Neuronal stem cell (in vitro differentiated cells): ENCODE measurements at regions not wholly inside any gene's neighbourhood (a gene's known extent, or its start where the extent isn't known, plus 50 kb on each side); places are given as distances from the start of the nearest gene placed in this dataset.

Experiments used
- DNase-seq: peaks from one replicate; pipeline ENCODE4 v3.0.0-alpha.2; 2013; ENCODE audit warnings: low spot score
- H2AFZ ChIP-seq: one replicate; pipeline ENCODE4 v1.6.1; 2013; ENCODE audit warnings: mild to moderate bottlenecking, low read length, inconsistent platforms
- H2AK5ac ChIP-seq: 2 replicates; pipeline ENCODE4 v1.6.1; 2013; ENCODE audit warnings: low read depth, mild to moderate bottlenecking, inconsistent platforms, low read length, moderate library complexity, mixed read lengths
- H2BK120ac ChIP-seq: 2 replicates; pipeline ENCODE4 v1.6.1; 2013; ENCODE audit warnings: low read depth, mild to moderate bottlenecking, inconsistent platforms, low read length, moderate library complexity, mixed read lengths
- H2BK12ac ChIP-seq: one replicate; pipeline ENCODE4 v1.6.1; 2013; ENCODE audit warnings: low read length, inconsistent platforms
- H2BK15ac ChIP-seq: 2 replicates; pipeline ENCODE4 v1.6.1; 2013; ENCODE audit warnings: mild to moderate bottlenecking, low read length, inconsistent platforms, mixed read lengths
- H2BK5ac ChIP-seq: one replicate; pipeline ENCODE4 v1.6.1; 2013; ENCODE audit warnings: inconsistent platforms, mild to moderate bottlenecking, low read length, moderate library complexity
- H3K14ac ChIP-seq: one replicate; pipeline ENCODE4 v1.6.1; 2013; ENCODE audit warnings: low read length, inconsistent platforms
- H3K18ac ChIP-seq: 2 replicates; pipeline ENCODE4 v1.6.1; 2013; ENCODE audit warnings: low read length, inconsistent platforms
- H3K23ac ChIP-seq: 2 replicates; pipeline ENCODE4 v1.6.1; 2013; ENCODE audit warnings: low read depth, mild to moderate bottlenecking, mixed read lengths, low read length, inconsistent platforms; ENCODE audit not compliant: poor library complexity
- H3K27ac ChIP-seq: replicated peaks from 3 replicates; pipeline ENCODE4 v1.5.1; 2013; ENCODE audit warnings: low read length, inconsistent platforms
- H3K27me3 ChIP-seq, 3 experiments: 2 replicates each; pipeline ENCODE4 v1.6.1; 2013; ENCODE audit warnings: low read length in 3 of 3, mild to moderate bottlenecking in 2 of 3, inconsistent platforms in 1 of 3, low read depth in 1 of 3, mixed read lengths in 1 of 3, moderate library complexity in 1 of 3; ENCODE audit not compliant: control insufficient read depth in 3 of 3, insufficient read depth in 3 of 3
- H3K36me3 ChIP-seq, 2 donors: replicated peaks in 1 of 2; 2 replicates each; pipeline ENCODE4 v1.6.1; 2013; ENCODE audit warnings: low read length in 2 of 2; ENCODE audit not compliant: control insufficient read depth in 2 of 2, insufficient read depth in 2 of 2
- H3K4ac ChIP-seq: 2 replicates; pipeline ENCODE4 v1.6.1; 2013; ENCODE audit warnings: inconsistent platforms, mild to moderate bottlenecking, low read length, moderate library complexity
- H3K4me1 ChIP-seq, 2 donors: 1 replicate in 1 of 2; 2 replicates in 1 of 2; pipeline ENCODE4 v1.6.1; 2013; ENCODE audit warnings: low read length in 2 of 2, low read depth in 1 of 2; ENCODE audit not compliant: control insufficient read depth in 2 of 2, insufficient read depth in 1 of 2
- H3K4me2 ChIP-seq: one replicate; pipeline ENCODE4 v1.6.1; 2013; ENCODE audit warnings: mild to moderate bottlenecking, low read length, inconsistent platforms; ENCODE audit not compliant: insufficient read depth, poor library complexity, severe bottlenecking
- H3K4me3 ChIP-seq, 2 donors: 2 replicates each; pipeline ENCODE4 v1.5.1; 2013; ENCODE audit warnings: low read length in 2 of 2, mild to moderate bottlenecking in 2 of 2, inconsistent platforms in 1 of 2, moderate library complexity in 1 of 2
- H3K79me1 ChIP-seq: one replicate; pipeline ENCODE4 v1.6.1; 2013; ENCODE audit warnings: low read depth, mild to moderate bottlenecking, inconsistent platforms, low read length, moderate library complexity
- H3K9ac ChIP-seq: one replicate; pipeline ENCODE4 v1.6.1; 2013; ENCODE audit warnings: mild to moderate bottlenecking, low read depth, low read length, inconsistent platforms; ENCODE audit not compliant: poor library complexity
- H3K9me3 ChIP-seq, 2 donors: replicated peaks in 1 of 2; 2 replicates each; pipeline versions ENCODE3 to v1.6.1; 2013; ENCODE audit warnings: low read length in 2 of 2, mild to moderate bottlenecking in 2 of 2, inconsistent platforms in 1 of 2, low read depth in 1 of 2, mixed read lengths in 1 of 2, moderate library complexity in 1 of 2; ENCODE audit not compliant: control insufficient read depth in 2 of 2, insufficient read depth in 1 of 2
- H4K8ac ChIP-seq: one replicate; pipeline ENCODE4 v1.6.1; 2013; ENCODE audit warnings: low read depth, mild to moderate bottlenecking, inconsistent platforms, low read length, moderate library complexity
- H4K91ac ChIP-seq: one replicate; pipeline ENCODE4 v1.6.1; 2013; ENCODE audit warnings: low read length, low read depth, mild to moderate bottlenecking, inconsistent platforms; ENCODE audit not compliant: poor library complexity
- WGBS, 2 donors: extraction: QIAGEN DNeasy Blood & Tissue Kit; methylation state at CpG; one replicate each; pipeline ENCODE4 v1.1.7; 2013; ENCODE audit warnings: missing lambda C conversion rate in 2 of 2, mixed read lengths in 1 of 2; ENCODE audit not compliant: insufficient read length in 2 of 2, insufficient replicate concordance in 1 of 2; ENCODE audit errors: extremely low coverage in 2 of 2; 5-methylcytosine and 5-hydroxymethylcytosine counted together

- H3K9me3 ChIP-seq = no peaks in the 10 kb centered on the region
- WGBS, 2 donors = no CpG with 5 or more reads among the region's 2 CpGs
- no peaks in the 10 kb centered on the region for H3K79me1 ChIP-seq
Observed at GRCh38 chr4:152175586-152175985, 360.3 kb downstream of the FBXW7 start.

GRCh38 chr4:152172146-152172545, 363.7 kb downstream of the FBXW7 start:
- Histone ChIP-seq H3K4me2 (no peak overlapping the region), H3K27ac (no peak overlapping the region), H3K9ac (no peak overlapping the region), H2BK15ac (no peak overlapping the region), H2BK120ac (no peak overlapping the region), H3K4me1 (no peaks in the 10 kb centered on the region), H3K9me3 (no peaks in the 10 kb centered on the region), H3K4ac (no peak overlapping the region), H2AK5ac (no peak overlapping the region), H2AFZ (no peak overlapping the region), H4K8ac (no peak overlapping the region), H3K79me1 (no peaks in the 10 kb centered on the region), H2BK5ac (no peak overlapping the region), H4K91ac (no peak overlapping the region), H3K14ac (no peak overlapping the region), H3K4me3 (no peak overlapping the region), H2BK12ac (no peak overlapping the region), H3K36me3 (no peaks in the 10 kb centered on the region), H3K18ac (no peak overlapping the region), H3K27me3 (no peaks in the 10 kb centered on the region), H3K23ac (no peak overlapping the region)
- no peak for DNase-seq
- no CpG with 5 or more reads among the region's 6 CpGs for WGBS, 2 donors

More at GRCh38 chr4:152175586-152175985, 360.3 kb downstream of the FBXW7 start:
- H2BK5ac ChIP-seq = no peak overlapping the region
- no peak overlapping the region for H2AFZ ChIP-seq
- no peak overlapping the region for H3K4ac ChIP-seq
- H3K4me2 ChIP-seq = no peak overlapping the region
- H3K4me3 ChIP-seq = no peak overlapping the region
- no peak overlapping the region for H3K14ac ChIP-seq
- no peak overlapping the region for H3K27ac ChIP-seq
- no peak overlapping the region for H2BK120ac ChIP-seq
- no peak overlapping the region for H4K8ac ChIP-seq
- no peak overlapping the region for H4K91ac ChIP-seq
- H2BK15ac ChIP-seq = no peak overlapping the region
- H2BK12ac ChIP-seq = no peak overlapping the region
- H2AK5ac ChIP-seq = no peak overlapping the region
- no peaks in the 10 kb centered on the region for H3K4me1 ChIP-seq
- no peak overlapping the region for H3K18ac ChIP-seq
- no peak for DNase-seq
- H3K23ac ChIP-seq = no peak overlapping the region
- no peaks in the 10 kb centered on the region for H3K36me3 ChIP-seq
- no peak overlapping the region for H3K9ac ChIP-seq
- H3K27me3 ChIP-seq = no peaks in the 10 kb centered on the region

GRCh38 chr4:152171556-152171955, 364.3 kb downstream of the FBXW7 start:
- H3K14ac ChIP-seq = no peak overlapping the region
- no peak overlapping the region for H2BK12ac ChIP-seq
- no peak for DNase-seq
- H3K9ac ChIP-seq = no peak overlapping the region
- no peak overlapping the region for H4K8ac ChIP-seq
- no peaks in the 10 kb centered on the region for H3K9me3 ChIP-seq
- no peaks in the 10 kb centered on the region for H3K4me1 ChIP-seq
- no peak overlapping the region for H3K4me3 ChIP-seq
- no peak overlapping the region for H2BK120ac ChIP-seq
- no peak overlapping the region for H2BK5ac ChIP-seq
- no peaks in the 10 kb centered on the region for H3K79me1 ChIP-seq
- no CpG with 5 or more reads among the region's 4 CpGs for WGBS, 2 donors
- H3K18ac ChIP-seq = no peak overlapping the region
- no peak overlapping the region for H3K4ac ChIP-seq
- H4K91ac ChIP-seq = no peak overlapping the region
- H2AK5ac ChIP-seq = no peak overlapping the region
- no peaks in the 10 kb centered on the region for H3K36me3 ChIP-seq
- no peak overlapping the region for H3K27ac ChIP-seq
- no peak overlapping the region for H2AFZ ChIP-seq
- no peak overlapping the region for H3K4me2 ChIP-seq
- H2BK15ac ChIP-seq = no peak overlapping the region
- no peak overlapping the region for H3K23ac ChIP-seq
- H3K27me3 ChIP-seq = no peaks in the 10 kb centered on the region

- no CpG with 5 or more reads among the region's 6 CpGs for WGBS, 2 donors
- Histone ChIP-seq H2BK5ac (no peak overlapping the region), H3K9me3 (no peaks in the 10 kb centered on the region), H3K4me1 (peaks cover 0 to 2% of the 10 kb centered on the region in 2 donors), H3K23ac (no peak overlapping the region), H2AFZ (no peak overlapping the region), H3K36me3 (no peaks in the 10 kb centered on the region), H2BK12ac (no peak overlapping the region), H2AK5ac (no peak overlapping the region), H3K14ac (no peak overlapping the region), H3K9ac (no peak overlapping the region), H3K4me3 (no peak overlapping the region), H2BK120ac (no peak overlapping the region), H3K79me1 (no peaks in the 10 kb centered on the region), H3K18ac (no peak overlapping the region), H4K91ac (no peak overlapping the region), H3K4me2 (no peak overlapping the region), H2BK15ac (no peak overlapping the region), H3K27me3 (no peaks in the 10 kb centered on the region), H3K4ac (no peak overlapping the region), H4K8ac (no peak overlapping the region), H3K27ac (no peak overlapping the region)
- DNase-seq = no peak
Observed at GRCh38 chr4:152169683-152170082, 366.2 kb downstream of the FBXW7 start.
